Nephron progenitor cell (in vitro differentiated cells): ENCODE measurements at regions not wholly inside any gene's neighbourhood (a gene's known extent, or its start where the extent isn't known, plus 50 kb on each side); places are given as distances from the start of the nearest gene placed in this dataset.

Experiments
- DNase-seq: peaks from one replicate; pipeline ENCODE4 v3.0.0; 2021
- H3K27ac Mint-ChIP-seq: 2 replicates; pipeline ENCODE4 v1.8.0; 2021; ENCODE audit warnings: mild to moderate bottlenecking, moderate library complexity, mixed read lengths
- H3K27me3 Mint-ChIP-seq: 2 replicates; pipeline ENCODE4 v1.8.0; 2021; ENCODE audit warnings: mild to moderate bottlenecking, low read depth, mixed read lengths; ENCODE audit not compliant: poor library complexity
- H3K36me3 Mint-ChIP-seq: 2 replicates; pipeline ENCODE4 v1.8.0; 2021; ENCODE audit warnings: low read depth, mixed read lengths
- H3K4me1 Mint-ChIP-seq: 2 replicates; pipeline ENCODE4 v1.8.0; 2021; ENCODE audit warnings: mixed read lengths
- H3K4me3 Mint-ChIP-seq: 2 replicates; pipeline ENCODE4 v1.8.0; 2021; ENCODE audit warnings: mild to moderate bottlenecking, moderate library complexity, mixed read lengths
- H3K9me3 Mint-ChIP-seq: 2 replicates; pipeline ENCODE4 v1.8.0; 2021; ENCODE audit warnings: mild to moderate bottlenecking, moderate library complexity, mixed read lengths
- TF ChIP-seq, protein P1 (sequence below): fragments of 200-600 bp; sonication (generic); IDR thresholded peaks from 2 replicates; pipeline ENCODE4 v1.5.0; 2021; ENCODE audit warnings: antibody characterized with exemption

DNA sequence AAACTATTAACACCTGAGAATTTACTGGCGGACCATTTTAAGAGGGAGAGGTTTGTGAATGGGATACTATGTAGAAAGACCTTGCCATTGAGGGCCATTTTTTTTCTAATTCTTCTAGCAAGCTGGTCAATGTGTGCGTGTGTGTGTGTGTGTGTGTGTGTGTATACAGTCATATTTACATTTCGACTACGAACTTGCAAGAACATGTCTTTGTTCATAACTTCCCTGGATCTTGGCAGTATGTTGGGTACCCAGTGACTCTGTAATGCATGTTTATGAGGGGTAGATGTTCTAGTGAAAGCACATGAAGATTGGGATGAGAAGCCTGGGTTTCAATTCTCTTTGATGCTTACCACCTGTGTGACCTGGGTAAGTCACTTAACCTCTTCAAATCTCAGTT is 133.6 kb downstream of the UBE2E3 start:
- Mint-ChIP-seq H3K27me3 (peaks cover 10% of the 10 kb centered on the region), H3K36me3 (no peaks in the 10 kb centered on the region), H3K4me3 (no peak overlapping the region), H3K4me1 (no peaks in the 10 kb centered on the region), H3K9me3 (no peaks in the 10 kb centered on the region), H3K27ac (no peak overlapping the region)
- TF ChIP-seq, protein P1, sequence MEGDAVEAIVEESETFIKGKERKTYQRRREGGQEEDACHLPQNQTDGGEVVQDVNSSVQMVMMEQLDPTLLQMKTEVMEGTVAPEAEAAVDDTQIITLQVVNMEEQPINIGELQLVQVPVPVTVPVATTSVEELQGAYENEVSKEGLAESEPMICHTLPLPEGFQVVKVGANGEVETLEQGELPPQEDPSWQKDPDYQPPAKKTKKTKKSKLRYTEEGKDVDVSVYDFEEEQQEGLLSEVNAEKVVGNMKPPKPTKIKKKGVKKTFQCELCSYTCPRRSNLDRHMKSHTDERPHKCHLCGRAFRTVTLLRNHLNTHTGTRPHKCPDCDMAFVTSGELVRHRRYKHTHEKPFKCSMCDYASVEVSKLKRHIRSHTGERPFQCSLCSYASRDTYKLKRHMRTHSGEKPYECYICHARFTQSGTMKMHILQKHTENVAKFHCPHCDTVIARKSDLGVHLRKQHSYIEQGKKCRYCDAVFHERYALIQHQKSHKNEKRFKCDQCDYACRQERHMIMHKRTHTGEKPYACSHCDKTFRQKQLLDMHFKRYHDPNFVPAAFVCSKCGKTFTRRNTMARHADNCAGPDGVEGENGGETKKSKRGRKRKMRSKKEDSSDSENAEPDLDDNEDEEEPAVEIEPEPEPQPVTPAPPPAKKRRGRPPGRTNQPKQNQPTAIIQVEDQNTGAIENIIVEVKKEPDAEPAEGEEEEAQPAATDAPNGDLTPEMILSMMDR: no peak
- no peak for DNase-seq

DNA sequence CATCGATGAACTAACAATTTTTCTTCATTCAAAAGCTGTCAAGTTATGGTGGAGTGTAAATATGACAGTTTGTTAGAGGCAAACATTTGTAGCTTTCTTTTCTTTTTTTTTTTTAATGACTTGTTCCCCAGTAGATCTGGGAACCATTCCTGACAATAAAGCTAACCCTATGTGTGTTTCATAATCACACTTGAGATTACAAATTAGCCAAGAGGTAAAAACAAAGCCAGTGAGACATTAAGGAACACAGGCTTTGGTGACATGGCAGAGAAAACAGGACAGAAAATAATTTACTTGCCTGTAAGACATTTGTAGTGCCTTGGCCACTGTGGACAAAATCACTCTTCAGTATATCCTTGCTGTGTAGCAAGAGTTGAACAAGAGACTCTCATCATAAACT is 135.9 kb downstream of the UBE2E3 start:
- H3K27me3 Mint-ChIP-seq: peaks cover 6% of the 10 kb centered on the region
- no peak overlapping the region for H3K4me3 Mint-ChIP-seq
- DNase-seq: no peak
- no peaks in the 10 kb centered on the region for H3K4me1 Mint-ChIP-seq
- TF ChIP-seq, protein P1: no peak
- H3K27ac Mint-ChIP-seq: no peak overlapping the region
- H3K36me3 Mint-ChIP-seq: no peaks in the 10 kb centered on the region
- no peaks in the 10 kb centered on the region for H3K9me3 Mint-ChIP-seq

DNA sequence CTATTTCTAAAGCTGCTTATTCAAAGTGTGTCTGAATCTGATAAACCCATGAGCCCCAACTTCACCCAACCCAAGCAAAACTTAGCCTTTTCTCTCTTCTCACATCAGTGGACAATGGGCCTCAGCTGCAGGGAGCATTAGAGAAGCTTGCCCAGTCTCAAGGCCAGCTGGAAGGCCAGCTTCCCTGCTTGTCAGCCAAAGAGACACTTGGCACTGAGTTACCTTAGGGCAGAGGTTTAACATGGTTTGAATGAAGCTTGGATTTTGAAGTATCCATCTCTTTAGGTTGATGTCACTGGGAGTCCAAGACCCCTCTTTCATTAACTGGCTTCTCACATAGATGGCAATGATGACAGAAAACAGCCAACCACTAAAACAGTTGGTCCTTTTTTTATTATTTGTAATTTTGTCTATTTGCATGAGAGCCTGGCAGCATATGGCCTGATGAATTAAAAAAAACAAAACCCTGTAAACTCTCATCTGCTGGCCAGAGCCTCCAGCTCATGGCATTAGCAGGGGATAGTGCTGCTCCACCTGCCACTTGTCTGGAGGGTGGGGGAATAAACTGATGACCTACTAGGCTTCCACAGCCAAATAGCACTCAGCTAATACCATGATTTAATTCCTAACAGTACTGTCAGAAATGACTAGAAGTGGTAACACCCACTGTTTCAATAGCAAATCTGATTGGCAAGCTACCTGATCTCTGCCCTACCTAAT is 137.0 kb downstream of the UBE2E3 start:
- TF ChIP-seq, protein P1: no peak
- H3K4me3 Mint-ChIP-seq: no peak overlapping the region
- no peak overlapping the region for H3K27ac Mint-ChIP-seq
- no peaks in the 10 kb centered on the region for H3K9me3 Mint-ChIP-seq
- no peaks in the 10 kb centered on the region for H3K4me1 Mint-ChIP-seq
- H3K27me3 Mint-ChIP-seq: peaks cover 5% of the 10 kb centered on the region
- H3K36me3 Mint-ChIP-seq: no peaks in the 10 kb centered on the region
- DNase-seq: no peak

DNA sequence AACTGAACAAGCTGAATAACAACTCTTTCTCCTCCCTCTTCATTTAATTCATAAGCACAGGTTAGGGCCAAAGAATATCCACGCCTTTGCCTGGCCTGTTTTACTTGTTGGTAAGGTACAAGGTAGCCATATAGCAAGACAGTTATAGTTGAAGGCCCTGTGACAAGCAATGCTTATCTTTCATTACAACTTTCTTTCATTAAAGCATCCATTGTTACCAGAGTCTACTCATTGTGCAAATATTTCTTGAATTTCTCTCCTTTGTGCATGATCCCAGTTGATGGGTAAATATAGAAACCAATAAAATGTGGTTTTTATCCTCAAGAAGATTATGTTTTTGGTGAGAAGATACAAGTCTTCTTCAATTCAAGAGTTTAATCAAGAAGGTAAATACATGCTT is 140.2 kb downstream of the UBE2E3 start:
- no peaks in the 10 kb centered on the region for H3K27me3 Mint-ChIP-seq
- H3K9me3 Mint-ChIP-seq: no peaks in the 10 kb centered on the region
- TF ChIP-seq, protein P1: no peak
- no peaks in the 10 kb centered on the region for H3K36me3 Mint-ChIP-seq
- H3K4me1 Mint-ChIP-seq: no peaks in the 10 kb centered on the region
- DNase-seq: no peak
- no peak overlapping the region for H3K4me3 Mint-ChIP-seq
- H3K27ac Mint-ChIP-seq: no peak overlapping the region

DNA sequence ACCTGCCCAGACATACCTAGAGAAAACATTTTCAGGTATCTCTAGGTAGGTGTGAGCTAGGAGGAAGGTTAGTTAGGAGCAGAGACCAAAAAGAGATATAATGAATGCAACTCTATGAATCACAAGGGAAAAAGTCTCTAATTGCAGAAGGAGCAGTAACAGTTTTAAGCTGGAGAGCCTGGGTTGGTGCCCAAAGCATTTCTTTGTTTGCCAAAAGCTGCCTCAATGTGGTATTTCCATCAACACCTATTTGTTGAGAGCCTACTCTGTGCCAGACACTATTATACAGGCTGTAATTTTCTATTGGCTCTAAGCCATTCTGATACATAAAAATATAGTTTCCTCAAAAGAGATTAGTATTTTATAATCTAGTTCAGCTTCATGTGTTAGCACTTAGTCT is 141.6 kb downstream of the UBE2E3 start:
- Mint-ChIP-seq H3K27me3 (no peaks in the 10 kb centered on the region), H3K36me3 (no peaks in the 10 kb centered on the region), H3K4me3 (no peak overlapping the region), H3K4me1 (no peaks in the 10 kb centered on the region), H3K27ac (no peak overlapping the region), H3K9me3 (no peaks in the 10 kb centered on the region)
- DNase-seq: no peak
- TF ChIP-seq, protein P1: no peak

DNA sequence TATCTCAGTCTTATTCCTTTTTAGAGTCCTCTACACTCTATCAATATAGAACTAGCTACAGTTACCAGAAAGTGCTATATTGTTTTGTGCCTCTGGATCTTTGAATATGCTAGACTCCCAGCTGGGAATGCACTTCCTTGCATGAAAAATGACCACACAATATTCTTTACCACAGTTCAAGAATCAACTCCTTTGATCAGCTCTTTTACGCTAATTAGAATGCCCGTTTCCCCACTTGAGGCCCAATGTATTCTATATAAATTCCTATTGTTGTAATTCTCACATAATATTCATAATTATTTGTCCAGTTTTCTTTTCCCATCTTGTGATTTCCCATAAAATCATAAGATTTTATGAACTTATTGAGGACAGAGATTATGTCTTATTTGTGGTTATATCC is 142.2 kb downstream of the UBE2E3 start:
- H3K36me3 Mint-ChIP-seq: no peaks in the 10 kb centered on the region
- no peak overlapping the region for H3K27ac Mint-ChIP-seq
- no peak for DNase-seq
- H3K4me1 Mint-ChIP-seq: no peaks in the 10 kb centered on the region
- no peaks in the 10 kb centered on the region for H3K27me3 Mint-ChIP-seq
- TF ChIP-seq, protein P1: no peak
- no peak overlapping the region for H3K4me3 Mint-ChIP-seq
- H3K9me3 Mint-ChIP-seq: no peaks in the 10 kb centered on the region
